Cardiac fibroblast (primary cell): ENCODE measurements at regions not wholly inside any gene's neighbourhood (a gene's known extent, or its start where the extent isn't known, plus 50 kb on each side); places are given as distances from the start of the nearest gene placed in this dataset.

Experiments used
- DNase-seq, 2 donors: peaks; one replicate each; pipeline versions ENCODE4 v3.0.0 to v3.0.0-alpha.2; 2010; ENCODE audit warnings: low read depth in 2 of 2
- H3K4me3 ChIP-seq, 2 donors: replicated peaks in 1 of 2; 1 replicate in 1 of 2; 2 replicates in 1 of 2; pipeline ENCODE4 v1.5.1; 2011; ENCODE audit warnings: low read depth in 2 of 2, low read length in 2 of 2, mild to moderate bottlenecking in 2 of 2, moderate library complexity in 1 of 2
- CTCF ChIP-seq: IDR thresholded peaks from one replicate; pipeline ENCODE4 v1.5.1; 2011; ENCODE audit warnings: low read depth, mild to moderate bottlenecking, low read length, inconsistent platforms

GRCh38 chr4:179248821-179249220, 1806.6 kb upstream of the AGA start:
- H3K4me3 ChIP-seq: no peak overlapping the region
- DNase-seq: no peak
- TF ChIP-seq CTCF: no peak

DNA sequence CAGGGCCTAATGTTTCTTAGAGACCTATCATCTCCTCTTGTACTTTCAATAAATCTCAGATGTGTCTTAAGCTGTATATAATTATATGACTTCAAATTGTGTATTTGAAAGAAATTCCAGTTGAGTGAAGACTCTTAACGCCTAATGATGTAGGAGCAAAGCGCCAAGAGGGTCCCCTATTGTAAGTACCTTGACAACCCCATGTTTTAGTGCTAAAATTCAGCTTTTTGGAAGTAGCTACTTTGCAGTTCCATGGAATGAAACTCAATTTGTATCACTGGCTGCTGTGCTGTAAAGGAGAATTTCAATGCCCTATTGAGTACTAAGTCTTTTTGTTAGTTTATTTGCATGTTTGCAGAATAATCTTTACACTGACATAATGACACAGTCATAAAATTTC, 1826.6 kb upstream of the AGA start:
- no peak for TF ChIP-seq CTCF
- DNase-seq: no peak
- H3K4me3 ChIP-seq: no peak overlapping the region

DNA sequence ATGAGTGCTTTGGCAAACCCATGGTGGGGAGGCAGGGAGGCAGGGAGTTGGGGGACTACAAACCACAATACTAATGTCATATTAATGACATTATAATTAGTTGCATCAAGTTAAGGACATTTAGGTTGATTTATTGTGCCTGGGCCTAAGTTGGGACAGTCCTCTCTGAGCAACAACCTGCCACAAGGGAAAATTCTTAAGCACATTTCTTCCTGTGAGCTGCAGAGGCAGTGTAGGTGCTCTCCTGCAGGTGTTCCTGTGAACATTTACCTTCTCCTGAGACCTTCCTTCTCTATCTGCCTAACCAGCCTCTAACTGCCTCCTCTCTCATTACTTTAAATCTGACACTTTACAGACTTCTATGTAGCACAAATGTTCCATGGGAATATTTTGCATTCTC, 1830.0 kb upstream of the AGA start:
- DNase-seq: no peak
- no peak for TF ChIP-seq CTCF
- no peak overlapping the region for H3K4me3 ChIP-seq

- no peak overlapping the region for H3K4me3 ChIP-seq
- no peak for DNase-seq
- TF ChIP-seq CTCF: no peak
Observed at GRCh38 chr4:179278647-179279046, 1836.4 kb upstream of the AGA start.

DNA sequence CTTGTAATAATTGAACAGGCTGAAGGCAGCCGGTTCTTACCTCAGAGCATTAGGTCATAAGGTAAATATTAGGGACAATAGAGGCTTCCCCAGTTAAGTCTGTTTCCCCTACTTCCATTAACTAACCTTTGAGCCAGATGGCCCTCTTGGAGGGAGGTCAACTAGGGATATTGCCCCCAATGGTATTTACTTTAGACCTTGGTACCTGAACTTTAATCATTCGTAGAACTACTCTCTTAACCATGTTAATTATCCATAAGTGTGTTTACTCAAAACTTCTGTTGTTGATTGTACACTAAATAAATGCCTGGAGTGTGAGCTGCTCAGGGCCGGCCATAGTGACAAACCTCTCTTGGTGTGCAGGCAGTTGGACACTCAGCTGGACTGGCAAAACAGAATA, 1843.5 kb upstream of the AGA start:
- TF ChIP-seq CTCF: no peak
- DNase-seq: no peak
- no peak overlapping the region for H3K4me3 ChIP-seq

DNA sequence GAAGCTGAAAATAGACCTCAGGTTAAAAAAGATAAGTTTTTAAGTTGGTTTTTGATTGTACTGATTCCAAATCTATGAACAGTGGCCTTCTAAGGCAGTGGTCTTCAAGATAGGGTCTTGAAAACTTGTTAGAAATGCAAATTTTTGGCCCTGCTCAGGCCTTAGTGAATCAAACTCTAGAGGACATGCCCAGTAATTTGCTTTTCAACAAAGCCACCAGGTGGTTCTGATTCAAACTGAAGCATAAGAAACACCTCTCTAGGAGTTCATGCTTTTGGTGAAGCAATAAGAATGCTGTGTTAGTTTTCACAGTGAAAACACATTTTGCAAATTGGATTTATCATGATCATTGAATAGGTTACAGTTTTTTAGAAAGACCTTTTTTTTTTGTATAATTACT, 1849.4 kb upstream of the AGA start:
- H3K4me3 ChIP-seq: no peak overlapping the region
- TF ChIP-seq CTCF: no peak
- DNase-seq: no peak

- no peak overlapping the region for H3K4me3 ChIP-seq
- no peak for TF ChIP-seq CTCF
- DNase-seq: no peak
Observed at GRCh38 chr4:179292468-179292867, 1850.2 kb upstream of the AGA start.
